Brain microvascular endothelial cell (primary cell): ENCODE measurements at regions not wholly inside any gene's neighbourhood (a gene's known extent, or its start where the extent isn't known, plus 50 kb on each side); places are given as distances from the start of the nearest gene placed in this dataset.

ENCODE experiments used
- DNase-seq: peaks from one replicate; pipeline ENCODE4 v3.0.0-alpha.2; 2020
- H3K27ac ChIP-seq: fragments of 250-450 bp; sonication (Bioruptor Pico); 2 replicates; pipeline ENCODE4 v1.5.1; 2020; ENCODE audit warnings: mild to moderate bottlenecking, moderate library complexity
- H3K27me3 ChIP-seq: fragments of 250-450 bp; sonication (Bioruptor Pico); replicated peaks from 2 replicates; pipeline ENCODE4 v1.5.1; 2020; ENCODE audit warnings: mild to moderate bottlenecking
- H3K36me3 ChIP-seq: fragments of 250-450 bp; sonication (Bioruptor Pico); replicated peaks from 2 replicates; pipeline ENCODE4 v1.5.1; 2020; ENCODE audit warnings: mild to moderate bottlenecking
- H3K4me3 ChIP-seq: 2 replicates; pipeline ENCODE4 v1.5.1; 2011; ENCODE audit warnings: low read depth, mild to moderate bottlenecking, control low read depth, low read length, moderate library complexity
- in situ Hi-C: cut with HindIII; loops from 2 replicates; pipeline ENCODE4 v1.10.0; 2017; ENCODE audit warnings: low sequenced_read_pairs, low pct_ligation_motif_present
- TF ChIP-seq, protein P1 (sequence below): IDR thresholded peaks from 2 replicates; pipeline ENCODE4 v1.5.1; 2011; ENCODE audit warnings: low read depth, mild to moderate bottlenecking, moderate library complexity, low read length, control low read depth, inconsistent platforms; ENCODE audit errors: missing control alignments

DNA sequence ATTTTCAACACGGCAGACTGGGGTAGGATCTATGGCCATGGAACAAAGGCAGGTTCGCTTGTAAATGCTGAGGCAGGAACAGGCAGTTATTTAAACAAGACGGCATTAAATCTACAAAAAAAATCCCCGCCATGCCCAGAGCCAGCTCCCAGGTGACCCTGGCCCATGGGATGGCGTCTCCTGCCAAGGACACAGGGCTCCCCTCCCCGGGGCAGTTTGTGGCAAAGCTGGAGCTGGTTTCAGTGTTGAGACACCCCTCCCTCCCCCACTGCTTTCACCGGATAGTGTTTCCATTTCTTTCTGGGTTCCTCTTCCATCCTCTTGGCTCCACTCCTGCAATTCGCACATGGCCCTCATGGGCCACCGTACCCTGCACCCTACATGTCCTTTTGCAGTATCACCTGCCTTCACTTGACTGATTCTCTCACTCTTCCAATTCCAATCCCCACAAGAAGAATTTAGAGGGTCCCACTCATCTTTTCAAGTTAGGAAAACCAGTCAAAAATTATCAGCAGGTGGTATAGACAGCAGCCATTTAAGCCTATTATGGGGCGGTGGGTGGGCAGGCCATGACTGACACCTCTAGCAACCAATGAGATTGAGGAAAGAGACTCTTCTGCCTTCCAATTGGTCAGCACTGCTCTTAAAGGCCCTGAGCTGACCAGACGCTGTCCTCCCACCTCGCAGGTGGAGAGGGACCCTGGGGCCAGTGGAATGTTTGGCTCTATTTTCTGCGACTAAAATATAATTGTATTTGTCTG, 52.0 kb downstream of the OLIG1 start:
- no peak overlapping the region for H3K4me3 ChIP-seq
- in situ Hi-C loops: no loop called here
- TF ChIP-seq, protein P1, sequence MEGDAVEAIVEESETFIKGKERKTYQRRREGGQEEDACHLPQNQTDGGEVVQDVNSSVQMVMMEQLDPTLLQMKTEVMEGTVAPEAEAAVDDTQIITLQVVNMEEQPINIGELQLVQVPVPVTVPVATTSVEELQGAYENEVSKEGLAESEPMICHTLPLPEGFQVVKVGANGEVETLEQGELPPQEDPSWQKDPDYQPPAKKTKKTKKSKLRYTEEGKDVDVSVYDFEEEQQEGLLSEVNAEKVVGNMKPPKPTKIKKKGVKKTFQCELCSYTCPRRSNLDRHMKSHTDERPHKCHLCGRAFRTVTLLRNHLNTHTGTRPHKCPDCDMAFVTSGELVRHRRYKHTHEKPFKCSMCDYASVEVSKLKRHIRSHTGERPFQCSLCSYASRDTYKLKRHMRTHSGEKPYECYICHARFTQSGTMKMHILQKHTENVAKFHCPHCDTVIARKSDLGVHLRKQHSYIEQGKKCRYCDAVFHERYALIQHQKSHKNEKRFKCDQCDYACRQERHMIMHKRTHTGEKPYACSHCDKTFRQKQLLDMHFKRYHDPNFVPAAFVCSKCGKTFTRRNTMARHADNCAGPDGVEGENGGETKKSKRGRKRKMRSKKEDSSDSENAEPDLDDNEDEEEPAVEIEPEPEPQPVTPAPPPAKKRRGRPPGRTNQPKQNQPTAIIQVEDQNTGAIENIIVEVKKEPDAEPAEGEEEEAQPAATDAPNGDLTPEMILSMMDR: no peak
- peaks cover 30% of the 10 kb centered on the region for H3K27me3 ChIP-seq
- H3K36me3 ChIP-seq: no peaks in the 10 kb centered on the region
- no peak overlapping the region for H3K27ac ChIP-seq
- peak; percentile 1 for DNase-seq

DNA sequence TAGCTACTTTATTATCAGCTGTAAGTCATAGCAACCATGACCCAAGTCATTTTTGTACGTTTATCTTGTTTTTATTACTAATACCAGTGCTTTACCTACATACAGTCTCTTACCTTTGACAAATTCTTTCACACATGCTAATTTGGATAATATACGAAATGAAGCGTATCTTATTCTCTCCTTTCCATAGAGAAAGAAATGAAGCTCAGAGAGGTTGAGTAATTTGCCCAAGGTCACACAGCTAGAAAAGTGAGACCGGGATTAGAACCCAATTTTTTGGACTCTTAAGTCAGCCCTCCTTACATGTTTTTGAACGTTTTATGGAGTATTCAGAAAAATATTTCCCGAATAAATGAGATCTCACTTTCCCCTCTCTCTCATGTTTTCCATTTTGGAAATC, 52.6 kb downstream of the OLIG1 start:
- Histone ChIP-seq H3K27me3 (peaks cover 26% of the 10 kb centered on the region), H3K4me3 (no peak overlapping the region), H3K36me3 (no peaks in the 10 kb centered on the region), H3K27ac (no peak overlapping the region)
- no peak for DNase-seq
- in situ Hi-C loops: no loop called here
- TF ChIP-seq, protein P1: no peak

DNA sequence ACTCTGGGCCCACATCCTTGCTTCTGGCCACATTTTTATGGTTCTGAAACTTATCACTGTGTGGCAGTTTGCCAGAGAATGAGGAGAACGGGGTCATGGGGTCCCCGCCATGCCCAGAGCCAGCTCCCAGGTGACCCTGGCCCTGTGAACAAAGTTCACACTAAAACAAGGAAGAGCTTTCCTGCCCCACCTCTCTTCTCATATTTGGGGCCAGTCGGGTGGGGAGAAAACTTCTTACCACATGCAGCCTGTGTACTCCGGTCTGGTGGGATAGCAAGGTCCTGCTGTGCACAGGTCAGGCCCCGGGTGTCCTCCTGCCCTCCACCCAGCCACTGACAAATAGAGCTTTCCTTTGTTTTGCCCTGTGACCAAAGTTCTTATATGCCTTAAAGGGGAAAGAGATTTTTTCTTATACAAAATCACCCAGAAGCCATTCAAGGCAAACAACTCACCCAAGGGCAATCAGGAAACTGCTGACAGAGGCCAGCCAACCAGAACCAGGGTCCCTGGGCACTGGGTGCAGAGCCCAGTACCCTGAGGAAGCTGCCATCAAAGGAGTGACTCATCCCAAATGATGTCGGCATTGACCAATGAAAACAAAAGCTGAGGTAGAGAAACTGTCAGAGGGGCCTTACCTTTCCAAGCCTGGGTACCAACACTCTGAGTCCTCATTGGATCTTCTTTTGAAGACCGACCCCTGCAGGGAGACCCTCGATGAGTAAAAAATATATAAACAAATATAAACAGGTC, 53.6 kb downstream of the OLIG1 start:
- in situ Hi-C loops: no loop called here

DNA sequence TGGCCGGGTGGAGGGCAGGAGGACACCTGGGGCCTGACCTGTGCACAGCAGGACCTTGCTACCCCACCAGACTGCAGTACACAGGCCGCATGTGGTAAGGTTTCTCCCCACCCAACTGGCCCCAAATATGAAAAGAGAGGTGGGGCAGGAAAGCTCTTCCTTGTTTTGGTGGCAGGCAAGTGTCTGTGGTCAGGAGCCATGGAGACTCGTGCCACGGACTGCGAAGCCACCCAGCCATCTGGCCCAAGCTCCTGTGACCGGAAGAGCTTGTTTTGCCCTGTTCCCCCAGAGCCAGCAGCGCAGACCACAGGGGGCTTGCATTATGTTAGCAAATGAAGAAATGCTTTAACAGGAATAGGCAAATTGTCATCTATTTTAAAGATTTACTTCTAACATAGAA, 54.9 kb downstream of the OLIG1 start:
- Histone ChIP-seq H3K36me3 (no peaks in the 10 kb centered on the region), H3K27ac (no peak overlapping the region), H3K27me3 (peaks cover 30% of the 10 kb centered on the region), H3K4me3 (no peak overlapping the region)
- in situ Hi-C loops: no loop called here
- DNase-seq: no peak
- TF ChIP-seq, protein P1: no peak

More for the DNA sequence above, 53.6 kb downstream of the OLIG1 start:
- no peak overlapping the region for H3K27ac ChIP-seq
- DNase-seq: no peak
- no peak overlapping the region for H3K4me3 ChIP-seq
- TF ChIP-seq, protein P1: no peak
- H3K27me3 ChIP-seq: peaks cover 27% of the 10 kb centered on the region
- no peaks in the 10 kb centered on the region for H3K36me3 ChIP-seq

DNA sequence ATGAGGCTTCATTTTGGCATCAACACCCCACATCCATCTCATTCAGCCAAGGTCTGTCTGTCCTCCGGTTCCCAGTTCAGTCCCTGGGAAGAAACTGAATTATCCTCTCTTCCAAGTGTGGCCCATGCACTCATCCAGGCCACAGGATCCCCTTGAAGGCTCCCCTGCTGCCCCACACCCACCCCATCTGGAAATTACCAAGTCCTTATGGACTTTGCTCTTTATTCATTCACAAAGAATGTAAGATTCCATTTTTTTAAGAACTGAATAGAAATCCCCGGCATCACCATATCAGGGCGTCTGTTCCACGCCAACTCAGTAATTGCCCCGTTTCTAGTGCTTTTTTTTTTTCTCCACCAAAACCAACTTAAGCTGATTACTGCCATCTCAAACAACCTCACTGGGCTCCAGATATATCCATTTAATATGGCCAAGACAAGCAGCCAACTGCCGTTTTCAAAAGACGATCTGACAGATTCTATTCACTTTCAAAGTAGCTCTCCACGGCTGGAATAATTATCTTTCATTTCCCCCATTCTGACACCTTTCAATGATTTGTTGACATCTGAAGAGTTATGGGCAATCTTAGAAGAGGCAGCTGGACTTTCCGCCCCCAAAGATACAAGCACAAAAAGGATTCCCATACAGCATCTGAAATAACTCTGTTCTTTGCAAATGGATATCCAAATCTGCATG, 55.9 kb downstream of the OLIG1 start:
- TF ChIP-seq, protein P1: no peak
- DNase-seq: no peak
- peaks cover 23% of the 10 kb centered on the region for H3K27me3 ChIP-seq

More for the DNA sequence above, 55.9 kb downstream of the OLIG1 start:
- Histone ChIP-seq H3K4me3 (no peak overlapping the region), H3K36me3 (no peaks in the 10 kb centered on the region), H3K27ac (no peak overlapping the region)
- in situ Hi-C loops: no loop called here
